Subcutaneous abdominal adipose tissue (tissue), 5 donors: ENCODE measurements at regions not wholly inside any gene's neighbourhood (a gene's known extent, or its start where the extent isn't known, plus 50 kb on each side); places are given as distances from the start of the nearest gene placed in this dataset.
"Not testable (repeated sequence)": the region's sequence is repeated elsewhere in the genome, so short reads cannot be mapped to it uniquely, and the experiment has no call there.

Experiments used
- H3K27ac ChIP-seq: one replicate; pipeline ENCODE4 v1.7.0; 2013; ENCODE audit warnings: low read depth, mild to moderate bottlenecking, inconsistent platforms, low read length, moderate library complexity
- H3K27me3 ChIP-seq, 5 donors: one replicate each; pipeline ENCODE4 v1.7.0; 2013; ENCODE audit warnings: low read length in 5 of 5, inconsistent platforms in 1 of 5; ENCODE audit not compliant: control insufficient read depth in 5 of 5, insufficient read depth in 4 of 5
- H3K36me3 ChIP-seq, 5 donors: one replicate each; pipeline ENCODE4 v1.7.0; 2013; ENCODE audit warnings: low read length in 5 of 5; ENCODE audit not compliant: control insufficient read depth in 5 of 5, insufficient read depth in 5 of 5
- H3K4me1 ChIP-seq, 5 donors: one replicate each; pipeline ENCODE4 v1.7.0; 2013; ENCODE audit warnings: low read length in 5 of 5, mild to moderate bottlenecking in 3 of 5, moderate library complexity in 1 of 5; ENCODE audit not compliant: control insufficient read depth in 5 of 5, insufficient read depth in 5 of 5
- H3K4me3 ChIP-seq, 5 donors: one replicate each; pipeline ENCODE4 v1.7.0; 2013; ENCODE audit warnings: low read length in 5 of 5, low read depth in 1 of 5
- H3K9ac ChIP-seq, 5 donors: one replicate each; pipeline ENCODE4 v1.7.0; 2013; ENCODE audit warnings: low read length in 5 of 5, mild to moderate bottlenecking in 4 of 5, moderate library complexity in 3 of 5
- H3K9me3 ChIP-seq, 5 donors: one replicate each; pipeline ENCODE4 v1.7.0; 2013; ENCODE audit warnings: low read length in 5 of 5; ENCODE audit not compliant: control insufficient read depth in 5 of 5
- donor health status: healthy.
- donor health status: healthy.
- donor health status: healthy.
- donor health status: healthy.
- donor health status: healthy.

DNA sequence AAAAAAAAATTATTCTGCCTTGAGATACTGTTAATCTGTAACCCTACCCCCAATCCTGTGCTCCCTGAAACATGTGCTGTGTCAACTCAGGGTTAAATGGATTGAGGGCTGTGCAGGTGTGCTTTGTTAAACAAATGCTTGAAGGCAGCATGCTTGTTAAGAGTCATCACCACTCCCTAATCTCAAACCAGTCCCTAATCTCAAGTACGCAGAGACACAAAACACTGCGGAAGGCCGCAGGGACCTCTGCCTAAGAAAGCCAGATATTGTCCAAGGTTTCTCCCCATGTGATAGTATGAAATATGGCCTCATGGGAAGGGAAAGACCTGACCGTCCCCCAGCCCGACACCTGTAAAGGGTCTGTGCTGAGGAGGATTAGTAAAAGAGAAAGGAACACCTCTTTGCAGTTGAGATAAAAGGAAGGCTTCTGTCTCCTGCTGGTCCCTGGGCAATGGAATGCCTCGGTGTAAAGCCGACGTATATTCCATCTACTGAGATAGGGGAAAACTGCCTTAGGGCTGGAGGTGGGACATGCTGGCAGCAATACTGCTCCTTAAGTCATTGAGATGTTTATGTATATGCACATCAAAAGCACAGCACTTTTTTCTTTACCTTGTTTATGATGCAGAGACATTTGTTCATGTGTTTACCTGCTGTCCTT lies 402.6 kb downstream of the TBC1D32 start:
- H3K9ac ChIP-seq, H3K4me3 ChIP-seq, H3K9me3 ChIP-seq, H3K4me1 ChIP-seq, H3K27me3 ChIP-seq, H3K36me3 ChIP-seq, H3K27ac ChIP-seq: not testable (repeated sequence)

DNA sequence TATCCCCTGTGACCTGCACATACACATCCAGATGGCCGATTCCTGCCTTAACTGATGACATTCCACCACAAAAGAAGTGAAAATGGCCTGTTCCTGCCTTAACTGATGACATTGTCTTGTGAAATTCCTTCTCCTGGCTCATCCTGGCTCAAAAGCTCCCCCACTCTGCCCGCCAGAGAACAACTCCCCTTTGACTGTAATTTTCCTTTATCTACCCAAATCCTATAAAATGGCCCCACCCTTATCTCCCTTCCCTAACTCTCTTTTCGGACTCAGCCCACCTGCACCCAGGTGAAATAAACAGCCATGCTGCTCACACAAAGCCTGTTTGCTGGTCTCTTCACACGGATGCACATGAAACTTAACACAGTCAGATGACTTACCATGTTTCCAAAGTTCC lies 403.8 kb downstream of the TBC1D32 start:
- H3K9ac ChIP-seq, H3K27me3 ChIP-seq, H3K4me3 ChIP-seq, H3K9me3 ChIP-seq, H3K27ac ChIP-seq, H3K4me1 ChIP-seq, H3K36me3 ChIP-seq: not testable (repeated sequence)

DNA sequence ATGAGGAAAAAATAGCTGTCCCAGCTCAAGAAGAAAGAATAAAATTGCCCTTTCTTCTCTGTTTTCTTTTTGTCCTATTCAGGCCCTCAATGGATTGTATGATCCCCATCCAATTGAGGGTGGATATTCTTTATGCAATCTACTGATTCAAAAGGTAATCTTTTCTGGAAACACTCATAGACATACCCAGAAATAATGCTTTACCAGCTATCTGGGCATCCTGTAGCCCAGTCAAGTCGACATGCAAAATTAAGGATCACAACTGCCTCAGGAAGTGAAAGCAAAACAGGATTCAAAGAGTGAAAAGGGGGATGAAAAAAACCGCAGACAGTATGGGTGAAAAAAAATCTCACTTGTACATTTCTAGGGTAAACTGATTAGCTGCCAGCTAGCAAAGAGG lies 410.1 kb downstream of the TBC1D32 start:
- Histone ChIP-seq H3K9ac (no peak overlapping the region), H3K36me3 (no peaks in the 10 kb centered on the region), H3K9me3 (peaks cover 0 to 3% (median 0%) of the 10 kb centered on the region in 5 donors), H3K27ac (no peak overlapping the region), H3K27me3 (no peaks in the 10 kb centered on the region), H3K4me3 (no peak overlapping the region), H3K4me1 (no peaks in the 10 kb centered on the region)

DNA sequence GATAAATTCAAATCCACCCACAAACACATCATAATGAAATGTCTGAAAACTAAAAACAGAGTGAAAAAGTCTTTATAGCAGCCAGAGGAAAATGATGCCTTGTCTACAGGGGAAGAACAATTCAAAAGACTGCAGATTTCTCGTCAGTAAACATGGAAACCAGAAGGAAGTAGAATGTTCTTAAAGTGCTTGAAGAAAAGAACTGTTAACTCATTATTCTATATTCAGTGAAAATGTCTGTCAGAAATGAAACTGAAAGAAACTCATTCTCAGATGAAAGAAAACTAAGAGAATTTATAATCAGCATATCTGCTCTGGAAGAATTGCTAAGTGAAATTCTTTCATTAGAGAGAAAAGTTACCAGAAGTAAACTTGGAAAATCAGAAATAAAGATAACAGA lies 416.1 kb downstream of the TBC1D32 start:
- no peak overlapping the region for H3K27ac ChIP-seq
- H3K9ac ChIP-seq, result no peak overlapping the region
- no peak overlapping the region for H3K4me3 ChIP-seq
- H3K27me3 ChIP-seq, result no peaks in the 10 kb centered on the region
- no peaks in the 10 kb centered on the region for H3K9me3 ChIP-seq
- H3K4me1 ChIP-seq, result no peaks in the 10 kb centered on the region
- H3K36me3 ChIP-seq, result no peaks in the 10 kb centered on the region

DNA sequence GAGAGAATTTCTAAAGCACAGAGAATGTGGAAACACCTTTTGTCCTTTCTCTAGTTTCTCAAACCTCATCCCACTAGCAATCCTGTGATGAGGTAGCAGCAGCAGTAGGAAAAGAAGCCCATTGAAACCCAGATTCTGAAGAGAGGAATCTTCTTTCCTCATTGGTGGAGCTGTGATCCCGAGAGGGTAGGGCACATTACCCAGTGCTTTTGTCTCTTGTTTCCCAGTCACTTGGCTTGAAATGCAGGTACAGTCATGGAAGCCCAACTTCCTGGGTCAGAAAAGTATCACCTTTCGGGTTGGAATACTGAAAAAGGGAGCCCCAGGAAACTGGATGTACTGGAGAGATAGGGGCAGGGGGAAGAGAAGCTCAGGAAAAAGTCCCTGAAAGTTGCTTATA lies 417.4 kb downstream of the TBC1D32 start:
- Histone ChIP-seq H3K4me3 (no peak overlapping the region), H3K9me3 (no peaks in the 10 kb centered on the region), H3K4me1 (no peaks in the 10 kb centered on the region), H3K27me3 (no peaks in the 10 kb centered on the region), H3K27ac (no peak overlapping the region), H3K9ac (no peak overlapping the region), H3K36me3 (no peaks in the 10 kb centered on the region)

DNA sequence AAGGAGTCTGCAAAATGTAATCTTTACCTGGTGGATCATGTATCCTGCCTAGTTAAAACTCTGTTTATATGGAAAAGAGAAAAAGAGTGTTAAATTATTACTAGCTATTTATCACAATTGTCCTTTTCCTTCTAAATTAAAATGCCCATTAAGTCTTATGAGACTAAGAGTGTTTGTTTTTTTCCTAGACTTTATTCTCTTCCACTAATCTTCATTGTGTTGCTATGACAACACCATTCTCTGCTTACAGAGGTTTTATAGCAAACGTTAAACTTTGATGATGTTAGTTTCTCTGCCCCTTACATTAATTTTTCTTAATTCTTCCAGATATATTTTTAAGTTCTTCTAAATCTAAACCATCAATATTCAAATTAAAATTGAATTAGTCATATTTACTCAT lies 420.8 kb downstream of the TBC1D32 start:
- H3K4me3 ChIP-seq, result no peak overlapping the region
- no peak overlapping the region for H3K9ac ChIP-seq
- no peaks in the 10 kb centered on the region for H3K9me3 ChIP-seq
- no peak overlapping the region for H3K27ac ChIP-seq
- no peaks in the 10 kb centered on the region for H3K36me3 ChIP-seq
- H3K4me1 ChIP-seq, result no peaks in the 10 kb centered on the region
- no peaks in the 10 kb centered on the region for H3K27me3 ChIP-seq

DNA sequence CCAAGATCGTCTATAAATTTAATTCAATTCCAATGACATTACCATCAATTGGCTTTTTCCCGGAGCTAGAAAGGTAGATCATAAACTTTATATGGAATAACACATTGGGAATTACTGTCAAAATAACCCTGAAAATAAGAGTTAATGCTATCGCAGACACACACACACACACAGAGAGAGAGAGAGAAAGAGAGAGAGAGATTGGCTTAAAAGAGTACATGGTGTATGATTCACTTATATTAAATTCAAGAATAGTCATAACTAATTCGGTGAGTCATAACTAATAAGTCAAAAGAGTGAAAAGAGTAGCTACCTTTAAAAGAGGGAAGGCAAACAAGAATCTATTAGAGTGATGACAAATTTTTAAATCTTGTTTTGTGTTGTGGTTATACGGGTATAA lies 425.5 kb downstream of the TBC1D32 start:
- H3K9me3 ChIP-seq, result no peaks in the 10 kb centered on the region

DNA sequence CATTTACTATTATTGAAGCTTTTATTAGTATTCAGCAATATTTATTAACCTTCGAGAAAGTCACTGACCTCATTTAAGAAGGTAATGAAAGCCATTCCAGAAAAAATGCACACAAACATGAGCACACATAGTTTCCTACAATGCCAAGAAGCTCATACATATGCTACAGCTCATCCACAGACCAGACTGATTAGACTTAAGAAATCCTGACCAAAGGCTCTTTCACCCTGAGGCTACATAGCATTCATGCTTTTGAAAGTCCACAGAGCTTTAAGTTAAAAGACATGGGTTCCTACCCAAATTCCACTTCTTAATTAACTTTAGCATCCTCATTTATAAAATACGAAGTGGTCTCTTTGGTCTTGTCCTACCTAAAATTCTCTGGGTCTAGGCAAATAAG lies 430.4 kb downstream of the TBC1D32 start:
- no peaks in the 10 kb centered on the region for H3K27me3 ChIP-seq
- no peaks in the 10 kb centered on the region for H3K9me3 ChIP-seq
- no peak overlapping the region for H3K9ac ChIP-seq
- H3K4me1 ChIP-seq, result no peaks in the 10 kb centered on the region
- no peaks in the 10 kb centered on the region for H3K36me3 ChIP-seq
- H3K27ac ChIP-seq, result no peak overlapping the region
- no peak overlapping the region for H3K4me3 ChIP-seq

More for the DNA sequence above, 425.5 kb downstream of the TBC1D32 start:
- Histone ChIP-seq H3K36me3 (no peaks in the 10 kb centered on the region), H3K27ac (no peak overlapping the region), H3K4me3 (no peak overlapping the region), H3K9ac (no peak overlapping the region), H3K4me1 (no peaks in the 10 kb centered on the region), H3K27me3 (no peaks in the 10 kb centered on the region)

DNA sequence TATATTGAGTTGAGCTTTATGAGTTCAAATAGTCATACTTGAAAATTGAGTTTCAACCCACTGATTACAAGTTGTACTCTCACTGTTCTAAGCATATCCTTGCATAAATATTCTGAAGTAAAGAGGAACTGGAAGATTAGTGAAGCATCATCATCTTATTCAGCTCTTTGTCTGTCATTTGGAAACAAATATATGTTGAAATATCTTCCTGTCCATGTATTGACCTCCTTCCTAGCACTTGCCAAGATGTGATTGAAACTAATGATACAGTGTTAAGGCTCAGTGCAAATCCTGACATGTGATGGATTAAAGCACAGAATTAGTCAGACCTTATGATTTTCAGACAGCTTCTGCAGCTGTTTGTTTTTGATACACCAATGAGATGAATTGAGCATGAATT lies 434.3 kb downstream of the TBC1D32 start:
- Histone ChIP-seq H3K4me3 (no peak overlapping the region), H3K27ac (no peak overlapping the region), H3K36me3 (no peaks in the 10 kb centered on the region), H3K9ac (no peak overlapping the region), H3K27me3 (no peaks in the 10 kb centered on the region), H3K9me3 (no peaks in the 10 kb centered on the region), H3K4me1 (no peaks in the 10 kb centered on the region)

DNA sequence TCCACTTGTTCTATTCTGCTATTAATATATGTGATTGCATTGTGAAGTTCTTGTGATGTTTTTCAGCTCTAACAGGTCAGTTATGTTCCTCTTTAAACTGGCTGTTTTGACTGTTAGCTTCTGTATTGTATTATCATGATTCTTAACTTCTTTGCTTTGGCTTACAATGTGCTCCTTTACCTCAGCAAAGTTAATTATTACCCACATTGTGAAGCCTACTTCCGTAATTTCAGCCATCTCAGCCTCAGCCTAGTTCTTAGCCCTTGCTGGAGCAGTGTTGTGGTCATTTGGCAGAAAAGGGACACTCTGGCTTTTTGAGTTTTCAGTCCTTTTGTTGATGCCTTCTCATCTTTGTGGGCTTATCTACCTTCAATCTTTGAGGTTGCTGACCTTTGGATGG lies 440.2 kb downstream of the TBC1D32 start:
- Histone ChIP-seq H3K36me3 (no peaks in the 10 kb centered on the region), H3K4me3 (no peak overlapping the region), H3K27ac (no peak overlapping the region), H3K9me3 (peaks cover 0 to 17% (median 12%) of the 10 kb centered on the region in 5 donors), H3K9ac (no peak overlapping the region), H3K27me3 (peaks cover 0 to 3% (median 0%) of the 10 kb centered on the region in 5 donors), H3K4me1 (no peaks in the 10 kb centered on the region)

DNA sequence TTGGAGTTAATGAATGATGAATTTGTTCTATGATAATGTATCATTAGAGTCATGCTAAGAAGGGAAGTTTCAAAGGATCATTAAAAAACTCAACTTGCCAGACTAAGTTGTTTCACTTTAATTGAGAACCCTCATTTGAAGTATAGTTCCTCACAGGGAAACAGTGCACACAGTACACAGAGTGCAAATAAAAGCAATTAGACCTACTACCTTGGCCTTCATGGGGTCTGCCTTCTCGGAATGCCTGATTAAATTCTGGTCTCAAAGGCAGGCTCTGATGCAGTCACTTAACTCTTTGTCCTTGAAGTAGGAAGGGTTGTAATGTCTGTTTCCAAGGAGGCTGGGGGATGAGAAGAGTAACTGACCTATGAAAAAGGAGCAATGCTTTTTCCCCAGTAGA lies 457.3 kb downstream of the TBC1D32 start:
- Histone ChIP-seq H3K27me3 (no peaks in the 10 kb centered on the region), H3K36me3 (no peaks in the 10 kb centered on the region), H3K4me3 (no peak overlapping the region), H3K4me1 (no peaks in the 10 kb centered on the region), H3K27ac (no peak overlapping the region), H3K9ac (no peak overlapping the region), H3K9me3 (peaks cover 0 to 5% (median 0%) of the 10 kb centered on the region in 5 donors)
